ENCODE measurements at regions not wholly inside any gene's neighbourhood (a gene's known extent, or its start where the extent isn't known, plus 50 kb on each side); places are given as distances from the start of the nearest gene placed in this dataset.
"Not testable (repeated sequence)": the region's sequence is repeated elsewhere in the genome, so short reads cannot be mapped to it uniquely, and the experiment has no call there.

DNA sequence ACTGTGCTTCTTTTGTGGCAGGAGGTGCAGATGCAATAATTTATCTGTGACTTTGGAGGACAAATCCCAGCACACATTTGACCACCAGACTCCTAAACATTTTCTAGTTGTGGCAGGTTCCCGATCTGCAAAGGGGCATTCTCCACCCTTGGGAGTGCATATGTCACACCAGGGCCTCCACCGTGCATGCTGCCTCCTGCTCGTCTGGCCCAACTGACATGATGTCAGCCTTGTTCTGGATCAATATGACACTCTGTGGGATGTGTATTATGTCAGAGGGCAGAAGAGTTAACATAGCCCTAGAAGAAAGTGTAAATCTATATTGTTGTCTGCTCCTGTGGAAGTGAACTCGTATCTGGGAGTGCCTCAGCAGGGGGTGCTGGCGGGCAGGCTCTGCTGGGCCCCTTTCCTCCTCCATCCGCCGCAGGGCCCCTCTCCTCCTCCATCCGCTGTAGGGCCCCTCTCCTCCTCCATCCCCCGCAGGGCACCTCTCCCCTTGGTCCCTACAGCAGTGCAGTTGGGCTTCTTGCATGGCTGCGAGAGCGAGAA is 97.7 kb upstream of the PPP1R26 start:
- DNase-seq (ENCODE audit: low read depth), result no peak

DNA sequence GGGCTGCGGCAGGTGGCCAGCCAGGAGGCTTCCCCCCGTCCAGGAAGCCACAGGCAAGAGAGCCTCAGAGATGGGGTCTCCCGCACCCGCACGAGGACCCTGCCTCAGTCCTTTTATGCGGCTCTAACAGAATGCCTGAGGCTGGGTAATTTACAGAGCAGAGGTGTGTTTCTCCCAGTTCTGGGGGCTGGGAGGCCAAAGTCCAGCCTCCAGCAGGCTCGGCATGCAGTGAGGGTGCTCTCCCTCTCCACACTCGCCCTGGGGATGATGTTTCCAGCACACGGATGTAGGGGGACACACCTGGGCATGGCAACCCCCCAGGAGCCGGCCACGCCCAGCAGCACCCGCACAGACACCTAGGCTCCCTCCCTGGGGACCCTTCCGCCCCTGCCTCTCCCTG is 95.4 kb upstream of the PPP1R26 start:
- DNase-seq (ENCODE audit: low read depth), result no peak

DNA sequence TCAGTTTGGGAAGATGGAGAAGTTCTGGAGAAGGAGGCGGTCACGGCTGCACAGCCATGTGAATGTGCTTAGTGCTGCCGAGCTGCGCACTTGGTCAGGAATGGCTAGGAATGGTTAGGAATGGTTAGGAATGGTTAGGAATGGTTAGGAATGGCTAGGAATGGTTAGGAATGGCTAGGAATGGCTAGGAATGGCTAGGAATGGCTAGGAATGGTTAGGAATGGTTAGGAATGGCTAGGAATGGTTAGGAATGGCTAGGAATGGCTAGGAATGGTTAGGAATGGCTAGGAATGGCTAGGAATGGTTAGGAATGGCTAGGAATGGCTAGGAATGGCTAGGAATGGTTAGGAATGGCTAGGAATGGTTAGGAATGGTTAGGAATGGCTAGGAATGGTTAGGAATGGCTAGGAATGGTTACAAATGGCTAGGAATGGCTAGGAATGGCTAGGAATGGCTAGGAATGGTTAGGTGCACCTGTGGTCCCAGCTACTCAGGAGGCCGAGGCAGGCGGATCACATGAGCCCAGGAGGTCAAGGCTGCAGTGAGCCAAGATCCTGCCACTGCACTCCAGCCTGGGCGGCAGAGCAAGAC is 94.7 kb upstream of the PPP1R26 start:
- not testable (repeated sequence) for DNase-seq (ENCODE audit: low read depth)

DNA sequence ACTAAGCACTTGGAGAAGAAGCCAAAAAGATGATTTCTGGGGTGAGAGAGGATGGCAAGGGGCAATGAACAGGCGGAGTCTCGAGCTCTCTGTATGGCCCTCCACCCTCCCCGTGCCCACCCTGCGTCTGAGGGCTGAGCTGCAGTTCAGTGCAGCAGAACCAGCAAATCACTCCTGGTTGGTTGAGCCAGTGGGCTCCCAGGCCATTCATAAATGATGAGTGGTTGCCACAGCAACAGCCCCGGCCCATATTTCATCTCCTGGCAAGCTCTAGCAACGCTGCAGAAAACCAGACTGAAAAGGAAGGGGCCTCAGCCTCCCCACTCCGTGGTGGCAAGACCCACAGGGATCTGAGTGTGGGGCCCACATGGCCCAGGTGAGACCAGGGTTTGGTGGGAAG is 93.8 kb upstream of the PPP1R26 start:
- no peak for DNase-seq (ENCODE audit: low read depth)

DNA sequence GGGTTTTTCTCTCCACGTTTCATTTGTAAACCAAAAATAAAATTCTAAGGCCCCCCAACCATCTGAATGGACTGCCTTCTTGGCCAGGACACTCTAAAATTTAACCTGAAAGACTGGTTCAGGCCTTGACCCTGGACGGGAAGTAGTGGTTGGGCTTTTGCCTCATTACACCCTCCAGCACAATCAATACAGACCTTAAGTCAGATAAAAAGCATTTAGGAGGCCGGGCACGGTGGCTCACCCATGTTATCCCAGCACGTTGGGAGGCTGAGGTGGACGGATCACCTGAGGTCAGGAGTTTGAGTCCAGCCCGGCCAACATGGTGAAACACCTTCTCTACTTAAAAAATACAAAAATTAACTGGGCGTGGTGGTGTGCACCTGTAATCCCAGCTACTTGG is 91.6 kb upstream of the PPP1R26 start:
- no peak for DNase-seq (ENCODE audit: low read depth)

DNA sequence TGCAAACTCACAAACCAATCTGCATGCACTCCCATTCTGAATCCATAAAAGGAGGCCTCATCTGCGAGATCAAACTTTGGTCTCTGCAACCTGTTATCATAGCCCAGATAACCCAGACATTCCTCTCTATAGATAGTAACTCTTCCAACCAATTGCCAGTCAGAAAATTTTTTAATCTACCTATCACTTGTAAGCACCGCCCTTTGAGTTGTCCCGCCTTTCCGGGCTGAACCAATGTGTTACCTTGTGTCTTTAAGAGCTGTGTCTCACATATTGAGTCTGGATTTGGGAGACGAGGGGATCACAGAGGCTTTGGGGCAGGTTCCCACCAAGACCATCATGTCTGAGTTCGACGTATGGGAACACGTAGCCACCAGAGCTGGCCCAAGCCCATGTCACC is 91.1 kb upstream of the PPP1R26 start:
- DNase-seq (ENCODE audit: low read depth), result no peak

DNA sequence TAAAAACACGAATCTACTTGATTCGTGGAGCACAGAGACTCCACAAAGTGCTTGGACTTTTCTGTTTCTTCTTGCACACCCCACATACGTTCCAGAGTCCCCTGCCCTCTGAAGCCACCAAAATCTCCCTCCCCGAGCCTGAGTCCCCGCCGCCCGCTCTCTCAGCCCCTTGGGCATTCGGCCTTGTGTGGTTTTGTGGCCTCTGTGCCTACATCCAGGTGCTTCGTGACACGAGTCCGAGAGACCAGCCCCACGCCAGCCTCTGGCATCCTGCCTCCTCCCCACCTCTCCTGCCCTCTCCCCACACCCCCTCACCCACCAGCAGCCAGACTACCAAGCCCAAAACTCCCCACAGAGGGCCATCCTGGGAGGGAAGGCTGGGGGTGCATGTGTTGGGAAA is 87.8 kb upstream of the PPP1R26 start:
- no peak for DNase-seq (ENCODE audit: low read depth)

DNA sequence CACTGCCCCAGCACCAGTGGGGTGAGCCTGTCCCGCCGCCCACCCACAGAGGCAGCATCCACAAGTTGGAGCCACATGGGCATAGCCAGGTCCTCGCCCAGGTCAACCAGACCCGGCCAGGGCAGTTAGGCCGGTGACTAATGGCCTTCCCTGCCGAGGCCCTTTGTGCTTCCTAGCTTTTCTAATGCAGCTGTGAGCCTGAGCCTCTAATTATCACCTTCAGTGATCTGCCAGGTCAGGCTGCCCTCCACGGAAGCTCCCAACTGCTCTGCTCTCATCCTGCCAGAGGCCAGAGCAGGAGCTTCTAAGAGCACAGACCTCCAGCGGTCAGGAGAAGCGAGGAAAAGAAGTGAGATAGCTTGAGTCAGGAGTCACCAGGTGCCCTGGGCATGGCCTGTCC is 87.1 kb upstream of the PPP1R26 start:
- no peak for DNase-seq (ENCODE audit: low read depth)

DNA sequence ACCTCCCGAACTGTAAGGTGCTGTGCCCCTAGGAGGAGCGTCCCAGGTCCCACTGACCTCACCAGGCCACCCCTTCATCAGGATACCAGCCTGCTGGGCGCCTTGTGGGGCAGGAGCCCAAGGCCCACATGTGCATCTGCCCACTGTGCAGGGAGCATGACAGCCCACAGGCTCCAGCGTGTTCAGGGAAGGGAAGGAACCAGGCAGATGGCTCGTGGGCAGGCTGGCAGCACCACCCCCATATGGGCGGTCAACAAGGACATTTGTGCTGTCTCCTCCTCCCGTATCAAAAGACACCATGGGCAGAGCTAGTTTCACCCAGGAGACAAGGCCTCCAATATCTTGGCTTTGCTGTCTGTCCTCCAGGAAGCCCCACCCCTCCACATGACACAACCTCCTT is 85.5 kb upstream of the PPP1R26 start:
- DNase-seq (ENCODE audit: low read depth), result no peak

DNA sequence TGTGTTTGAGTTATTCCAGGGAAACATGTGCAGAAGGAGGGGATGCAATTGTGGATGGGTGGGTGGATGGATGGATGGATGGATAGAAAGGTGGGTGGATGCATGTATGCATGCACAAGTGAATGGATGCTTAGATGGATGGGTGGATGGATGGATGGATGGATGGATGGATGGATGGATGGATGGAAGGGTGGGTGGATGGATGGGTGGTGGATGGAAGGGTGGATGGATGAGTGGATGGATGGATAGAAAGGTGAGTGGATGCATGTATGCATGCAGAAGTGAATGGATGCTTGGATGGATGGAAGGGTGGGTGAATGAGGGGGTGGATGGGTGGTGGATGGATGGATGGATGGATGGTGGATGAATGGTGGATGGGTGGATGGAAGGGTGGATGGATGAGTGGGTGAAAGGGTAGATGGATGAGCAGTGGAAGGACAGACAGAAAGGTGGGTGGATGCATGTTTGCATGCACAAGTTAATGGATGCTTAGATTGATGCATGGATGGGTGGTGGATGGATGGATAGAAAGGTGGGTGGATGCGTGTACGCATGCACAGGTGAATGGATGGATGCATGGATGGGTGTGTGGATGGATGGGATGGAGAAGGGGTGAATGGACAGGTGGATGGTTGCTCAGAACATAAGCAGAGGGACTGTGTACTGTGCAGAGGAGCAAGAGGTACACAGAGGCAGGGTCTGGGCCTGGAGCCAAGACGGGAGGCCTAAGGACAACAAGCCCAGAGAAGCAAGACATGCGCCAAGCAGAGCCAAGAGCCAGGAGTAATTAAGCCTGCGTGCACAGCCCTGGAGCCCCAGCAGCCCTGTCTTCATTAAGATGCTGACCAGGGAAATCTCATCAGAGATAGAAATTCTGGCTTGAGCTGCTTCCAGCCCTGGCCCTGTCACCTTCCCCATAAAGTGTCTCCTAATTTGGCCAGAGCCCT is 84.6 kb upstream of the PPP1R26 start:
- no peak for DNase-seq (ENCODE audit: low read depth)

DNA sequence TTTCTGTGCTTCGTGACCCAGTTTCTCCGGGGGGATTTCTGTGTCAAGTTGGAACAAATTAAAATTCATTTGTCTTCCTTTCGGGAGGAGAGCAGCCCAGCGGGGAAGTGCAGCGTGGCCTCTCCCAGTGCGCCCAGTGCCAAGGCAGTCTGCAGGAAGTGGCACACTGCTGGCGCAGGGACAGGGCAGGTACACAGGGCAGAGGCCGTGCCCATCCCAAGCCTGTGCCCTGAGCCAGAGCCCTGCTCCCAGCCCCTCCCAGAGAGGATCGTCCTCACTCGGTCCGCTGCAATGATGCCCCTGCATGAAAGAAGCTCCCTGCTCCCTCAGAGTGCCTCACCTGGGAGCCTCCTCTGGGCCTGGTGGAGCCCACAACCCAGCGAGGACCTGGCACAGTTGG is 82.4 kb upstream of the PPP1R26 start:
- no peak for DNase-seq (ENCODE audit: low read depth)

DNA sequence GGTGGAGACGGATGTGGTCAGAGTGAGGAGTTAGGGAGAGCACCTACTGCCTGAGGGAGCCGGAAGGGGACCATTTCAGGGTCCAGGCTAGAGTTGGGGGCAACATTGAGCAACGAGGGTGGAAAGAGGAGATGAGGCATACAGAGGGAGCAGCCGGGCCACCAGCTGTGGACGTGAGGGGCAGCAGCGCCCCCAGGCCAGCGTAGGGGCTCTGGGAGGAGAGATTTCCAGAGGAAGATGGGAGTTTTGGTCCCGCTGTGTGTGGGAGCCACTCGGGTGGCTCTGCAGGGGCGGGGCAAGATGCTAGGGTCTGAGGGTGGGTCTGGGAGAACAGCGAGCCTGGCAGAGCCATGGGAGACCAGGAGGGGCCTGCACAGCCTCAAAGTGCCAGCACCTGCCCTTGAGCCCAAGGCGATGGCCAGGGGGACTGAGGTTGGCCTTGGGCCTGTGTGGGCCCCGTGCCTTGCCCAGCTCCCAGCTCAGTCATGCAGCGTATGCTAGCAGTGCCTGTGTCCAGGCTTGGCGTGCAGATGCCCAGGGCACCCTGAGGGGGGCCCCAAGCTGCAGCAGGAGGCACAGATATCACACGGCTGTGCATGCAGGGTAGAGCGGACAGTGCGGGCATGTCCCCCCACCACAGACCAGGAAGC is 80.5 kb upstream of the PPP1R26 start:
- no peak for DNase-seq (ENCODE audit: low read depth)

DNA sequence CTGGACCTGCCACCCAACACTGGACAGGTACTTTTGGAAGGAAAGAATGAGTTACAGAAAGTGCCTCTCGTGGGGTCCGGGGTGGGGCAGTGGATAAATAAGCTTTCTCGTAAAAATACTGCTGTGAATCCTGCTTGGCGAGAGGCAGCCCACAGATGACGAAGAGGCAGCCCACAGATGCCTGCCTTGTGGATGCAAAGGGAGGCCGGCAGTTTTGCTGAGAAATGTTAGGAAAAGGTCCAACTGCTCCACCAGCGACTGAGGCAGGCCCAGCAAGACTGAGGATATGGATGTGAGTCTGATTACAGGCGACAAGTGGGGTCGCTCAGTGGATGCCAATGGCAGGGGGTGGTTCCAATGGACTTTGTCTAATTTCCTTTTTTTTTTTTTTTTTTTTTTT is 79.1 kb upstream of the PPP1R26 start:
- no peak for DNase-seq (ENCODE audit: low read depth)

DNA sequence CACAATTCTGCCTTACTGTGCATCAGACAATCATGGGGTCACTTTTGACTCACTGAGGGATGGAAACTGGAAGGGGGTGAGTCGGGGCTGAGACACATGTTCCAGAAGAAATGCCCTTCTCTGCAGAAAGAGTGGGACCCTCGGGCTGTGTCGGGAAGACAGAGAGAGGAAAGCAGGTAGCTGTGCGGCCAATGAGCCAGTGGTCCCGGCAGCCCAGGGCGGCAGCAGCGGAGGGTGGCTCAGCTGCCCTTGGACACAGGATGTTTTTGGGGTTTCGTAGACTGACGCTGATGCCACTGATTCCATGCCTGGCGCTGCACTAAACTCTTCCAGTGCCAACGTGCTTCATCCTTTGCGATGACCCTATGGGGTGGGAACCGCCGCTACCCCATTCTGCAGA is 78.4 kb upstream of the PPP1R26 start:
- DNase-seq (ENCODE audit: low read depth), result no peak

DNA sequence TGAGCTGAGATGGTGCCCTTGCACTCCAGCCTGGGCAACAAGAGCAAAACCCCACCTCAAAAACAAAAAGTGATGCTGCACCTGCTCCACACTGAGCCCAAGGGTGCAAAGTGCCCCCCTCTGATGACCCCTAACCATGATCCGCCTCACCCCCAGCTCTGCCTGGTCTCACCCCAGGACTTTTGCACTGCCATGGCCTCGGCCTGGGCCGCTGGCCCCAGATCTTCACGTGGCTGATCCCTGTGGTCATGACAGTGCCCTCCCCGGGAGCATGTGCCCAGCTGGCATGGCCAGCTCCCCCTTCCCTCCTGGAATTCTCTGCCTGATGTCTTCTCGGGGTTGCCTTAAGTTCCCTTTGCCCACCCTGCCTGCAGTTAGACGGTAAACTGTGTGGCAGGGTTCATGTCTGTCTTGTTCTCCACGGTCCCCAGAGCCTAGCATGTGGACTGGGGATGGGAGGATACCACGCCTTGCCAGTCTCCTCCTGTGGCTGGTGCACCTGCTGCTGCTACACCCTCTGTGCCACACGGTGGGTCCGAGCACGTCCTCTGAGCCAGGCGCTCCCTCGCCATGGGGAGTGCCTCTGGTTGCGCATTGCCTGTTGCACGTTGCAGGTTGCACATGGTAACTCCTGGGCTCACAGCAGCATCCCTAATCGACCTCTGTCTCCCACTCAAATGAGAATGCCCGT is 77.4 kb upstream of the PPP1R26 start:
- no peak for DNase-seq (ENCODE audit: low read depth)

DNA sequence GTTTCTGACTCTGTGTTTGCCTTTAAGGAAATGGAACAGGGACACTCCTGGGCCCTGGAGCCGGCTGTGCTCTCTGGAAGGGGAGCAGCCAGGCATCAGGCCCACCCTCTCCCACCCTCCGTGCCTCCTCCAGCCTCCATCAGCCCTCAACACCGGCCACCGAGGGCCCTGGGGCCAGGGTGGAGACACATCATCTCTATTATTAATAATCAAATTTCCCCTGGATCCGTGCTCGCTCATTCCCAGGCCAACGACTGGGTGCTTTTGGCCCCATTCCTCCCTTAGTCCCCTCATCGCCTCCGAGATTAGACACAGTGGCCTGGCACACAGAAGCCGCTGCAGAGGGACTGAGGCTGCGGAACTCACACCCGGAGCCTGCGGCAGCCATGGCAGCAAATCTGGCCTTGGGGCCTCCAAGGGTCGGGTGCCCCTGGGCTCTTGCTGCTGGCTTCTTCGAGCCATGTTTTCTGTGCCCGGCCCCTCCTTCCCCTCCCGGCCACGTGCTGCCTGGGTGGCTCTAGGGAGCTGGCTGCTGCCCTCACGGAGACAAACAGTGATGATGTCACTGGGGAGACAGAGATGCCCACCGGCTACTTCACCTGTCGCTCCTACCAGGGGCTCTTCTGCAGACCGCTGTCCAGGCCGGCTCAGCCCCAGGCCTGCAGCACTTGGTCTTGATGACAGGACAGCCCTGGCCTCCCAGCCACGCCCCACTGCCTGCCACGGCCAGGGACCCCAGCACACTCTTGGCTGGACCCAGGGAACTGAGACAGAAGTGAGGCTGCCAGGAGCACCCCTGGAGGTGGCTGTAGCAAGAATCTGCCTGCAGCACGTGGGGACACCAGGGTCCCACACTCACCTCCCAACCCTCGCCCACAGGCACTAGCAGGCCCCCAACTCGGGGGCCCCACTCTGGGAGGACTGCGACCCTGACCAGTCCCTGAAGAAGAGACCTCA is 76.6 kb upstream of the PPP1R26 start:
- DNase-seq (ENCODE audit: low read depth), result no peak

DNA sequence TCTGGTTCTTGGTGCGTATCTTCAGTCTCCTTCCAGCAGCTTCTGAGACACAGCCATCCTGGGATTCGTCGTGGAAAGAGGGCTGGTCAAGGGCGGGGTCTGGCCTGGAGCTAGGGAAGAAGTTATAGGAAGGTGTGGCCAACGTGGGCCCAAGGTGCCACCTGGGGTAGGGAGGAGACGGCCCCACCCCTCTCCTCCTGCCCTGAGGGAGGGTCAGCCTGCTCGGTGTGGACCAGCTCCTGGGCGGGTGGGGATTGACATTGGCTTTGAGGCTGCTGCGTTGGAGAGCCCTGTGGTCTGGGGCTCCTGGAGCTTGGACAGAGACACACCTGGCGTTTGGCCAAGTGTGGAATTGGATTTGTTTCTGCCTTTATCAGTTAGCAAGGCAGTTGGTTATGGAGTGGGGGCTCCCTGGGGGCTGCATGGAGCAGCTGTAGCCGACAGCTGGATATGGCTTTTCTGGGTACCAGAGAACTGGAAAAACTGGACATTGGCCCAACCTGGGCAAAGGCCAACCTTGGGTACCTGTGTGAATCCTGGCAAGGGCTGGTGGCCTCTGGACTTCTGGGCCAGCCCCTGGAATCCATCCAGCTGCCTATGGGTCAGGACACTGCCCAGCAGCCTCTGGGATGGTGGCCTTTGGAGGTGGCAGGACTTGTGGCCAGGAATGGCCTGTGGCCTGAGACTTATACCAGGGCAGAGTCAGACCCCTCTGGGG is 75.7 kb upstream of the PPP1R26 start:
- DNase-seq (ENCODE audit: low read depth), result no peak

DNA sequence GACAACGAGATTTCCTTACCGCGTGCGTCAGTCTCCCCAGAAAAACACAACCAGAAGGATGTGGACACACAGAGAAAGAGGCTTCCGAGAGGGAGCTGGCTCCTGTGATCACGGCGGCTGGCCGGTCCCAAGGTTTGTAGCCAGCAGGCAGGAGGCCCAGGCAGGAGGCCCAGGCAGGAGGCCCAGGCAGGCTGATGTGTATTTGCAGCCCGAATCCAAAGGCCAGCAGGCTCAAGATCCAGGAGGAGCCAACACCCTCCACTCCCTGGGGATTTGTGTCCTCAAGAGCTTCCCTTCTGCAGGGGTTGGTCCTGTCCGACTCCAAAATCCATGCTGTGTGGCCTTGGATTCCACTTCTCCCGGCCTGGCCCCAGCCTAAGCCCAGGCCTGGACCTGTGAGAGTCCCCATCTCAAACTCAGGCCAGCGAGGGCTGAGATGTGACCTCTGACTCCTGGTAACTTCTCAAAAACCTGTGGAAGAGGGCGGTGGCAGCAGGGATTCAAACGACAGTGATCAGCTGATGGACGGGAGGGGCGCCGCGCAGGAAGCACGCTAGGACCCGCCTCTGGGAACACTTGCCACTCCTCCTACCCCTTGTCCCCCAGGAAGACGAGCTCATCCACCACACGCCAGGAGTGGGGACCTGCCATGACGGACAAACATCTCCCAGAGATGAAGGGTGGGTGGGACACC is 75.0 kb upstream of the PPP1R26 start:
- no peak for DNase-seq (ENCODE audit: low read depth)

DNA sequence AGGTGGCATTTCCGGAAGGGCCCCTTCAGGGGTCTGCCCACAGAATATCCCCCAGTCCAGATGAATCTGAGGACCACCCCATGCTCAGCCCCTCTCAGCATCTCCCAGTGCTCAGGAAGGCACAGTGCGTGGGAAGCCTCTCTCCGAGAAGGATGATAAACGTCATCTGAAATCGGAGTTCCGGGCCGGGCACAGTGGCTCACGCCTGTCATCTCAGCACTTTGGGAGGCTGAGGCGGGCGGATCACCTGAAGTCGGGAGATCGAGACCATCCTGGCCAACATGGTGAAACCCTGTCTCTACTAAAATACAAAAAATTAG is 74.5 kb upstream of the PPP1R26 start:
- DNase-seq (ENCODE audit: low read depth), result not testable (repeated sequence)
